ENCODE measurements at regions not wholly inside any gene's neighbourhood (a gene's known extent, or its start where the extent isn't known, plus 50 kb on each side); places are given as distances from the start of the nearest gene placed in this dataset.

- DNase-seq: no peak
- H3K27me3 ChIP-seq: no peaks in the 10 kb centered on the region
- no peak overlapping the region for H3K4me3 ChIP-seq
- no peak for TF ChIP-seq CTCF (IDR thresholded peaks at IDR 0.05)
- H3K36me3 ChIP-seq: no peaks in the 10 kb centered on the region
- peaks cover 0 to 21% of the 10 kb centered on the region in 2 donors for H3K9me3 ChIP-seq
- no peak overlapping the region for H3K27ac ChIP-seq
- intact Hi-C loops (cut with DNase I): no loop called here
- no peak for ATAC-seq
- H3K4me1 ChIP-seq: no peaks in the 10 kb centered on the region
These were observed 75.8 kb upstream of the SLC14A2 start for GRCh38 chr18:45539491-45539891.

GRCh38 chr18:45540125-45540524 is 75.2 kb upstream of the SLC14A2 start:
- intact Hi-C loops (cut with DNase I): no loop called here
- Histone ChIP-seq H3K4me1 (no peaks in the 10 kb centered on the region), H3K27me3 (no peaks in the 10 kb centered on the region), H3K9me3 (peaks cover 0 to 21% of the 10 kb centered on the region in 2 donors), H3K27ac (no peak overlapping the region), H3K36me3 (no peaks in the 10 kb centered on the region), H3K4me3 (no peak overlapping the region)
- TF ChIP-seq CTCF (IDR thresholded peaks at IDR 0.05): no peak
- ATAC-seq (no peak), DNase-seq (no peak)

GRCh38 chr18:45541421-45541820 is 73.9 kb upstream of the SLC14A2 start:
- ATAC-seq: no peak
- no peak for TF ChIP-seq CTCF (IDR thresholded peaks at IDR 0.05)
- Histone ChIP-seq H3K4me3 (no peak overlapping the region), H3K4me1 (no peaks in the 10 kb centered on the region), H3K27me3 (no peaks in the 10 kb centered on the region), H3K36me3 (no peaks in the 10 kb centered on the region), H3K27ac (no peak overlapping the region), H3K9me3 (peaks cover 0 to 21% of the 10 kb centered on the region in 2 donors)
- DNase-seq: no peak
- intact Hi-C loops (cut with DNase I): no loop called here

GRCh38 chr18:45542043-45542442 is 73.2 kb upstream of the SLC14A2 start:
- Histone ChIP-seq H3K4me1 (no peaks in the 10 kb centered on the region), H3K27me3 (no peaks in the 10 kb centered on the region), H3K27ac (no peak overlapping the region), H3K4me3 (no peak overlapping the region), H3K36me3 (no peaks in the 10 kb centered on the region), H3K9me3 (peaks cover 0 to 21% of the 10 kb centered on the region in 2 donors)
- intact Hi-C loops (cut with DNase I): no loop called here
- no peak for DNase-seq
- TF ChIP-seq CTCF (IDR thresholded peaks at IDR 0.05): no peak
- ATAC-seq: no peak

GRCh38 chr18:45547910-45548309 is 67.4 kb upstream of the SLC14A2 start:
- H3K4me1 ChIP-seq: no peaks in the 10 kb centered on the region
- TF ChIP-seq CTCF (IDR thresholded peaks at IDR 0.05): no peak
- H3K27me3 ChIP-seq: no peaks in the 10 kb centered on the region
- H3K9me3 ChIP-seq: no peaks in the 10 kb centered on the region
- intact Hi-C loops (cut with DNase I): no loop called here
- DNase-seq (no peak), ATAC-seq (no peak)
- H3K4me3 ChIP-seq: no peak overlapping the region
- no peak overlapping the region for H3K27ac ChIP-seq
- H3K36me3 ChIP-seq: no peaks in the 10 kb centered on the region
